Uterus (tissue), 2 donors: ENCODE measurements at regions not wholly inside any gene's neighbourhood (a gene's known extent, or its start where the extent isn't known, plus 50 kb on each side); places are given as distances from the start of the nearest gene placed in this dataset.

Source experiments
- CTCF ChIP-seq, 4 experiments: fragments of 200-600 bp in 2 of 4; fragments of 450-650 bp in 2 of 4; sonication (generic) in 2 of 4; IDR thresholded peaks; one replicate each; pipeline ENCODE4 v1.5.1; 2016 to 2019; ENCODE audit warnings: antibody characterized with exemption in 4 of 4, mild to moderate bottlenecking in 2 of 4, moderate library complexity in 1 of 4
- POLR2A ChIP-seq, 2 donors: fragments of 450-650 bp; IDR thresholded peaks; one replicate each; pipeline ENCODE4 v1.6.1; 2016; ENCODE audit warnings: antibody characterized with exemption in 2 of 2, mild to moderate bottlenecking in 1 of 2, moderate library complexity in 1 of 2

GRCh38 chr3:117476572-117476971, 767.0 kb downstream of the TUSC7 start:
- no peak for TF ChIP-seq CTCF (IDR thresholded peaks at IDR 0.05)
- no peak for TF ChIP-seq POLR2A (IDR thresholded peaks at IDR 0.05)
